Breast epithelium (tissue), 3 donors: ENCODE measurements at regions not wholly inside any gene's neighbourhood (a gene's known extent, or its start where the extent isn't known, plus 50 kb on each side); places are given as distances from the start of the nearest gene placed in this dataset.

Source experiments
- CTCF ChIP-seq, 3 donors: fragments of 450-650 bp; IDR thresholded peaks; one replicate each; pipeline ENCODE4 v1.5.1; 2016 to 2017; ENCODE audit warnings: antibody characterized with exemption in 3 of 3, mild to moderate bottlenecking in 3 of 3, moderate library complexity in 3 of 3
- POLR2A ChIP-seq: fragments of 450-650 bp; IDR thresholded peaks from one replicate; pipeline ENCODE4 v1.6.1; 2016; ENCODE audit warnings: antibody characterized with exemption, mild to moderate bottlenecking, moderate library complexity

GRCh38 chr3:104549099-104549714 is 817.5 kb upstream of the ALCAM start:
- TF ChIP-seq CTCF (IDR thresholded peaks at IDR 0.05) (no peak), POLR2A (no peak)
